ENCODE measurements at regions not wholly inside any gene's neighbourhood (a gene's known extent, or its start where the extent isn't known, plus 50 kb on each side); places are given as distances from the start of the nearest gene placed in this dataset.

- no peak for TF ChIP-seq CTCF (IDR thresholded peaks at IDR 0.05)
- TF ChIP-seq POLR2A (IDR thresholded peaks at IDR 0.05): no peak
Measured at GRCh38 chr14:80003138-80003537, 208.2 kb downstream of the DIO2 start.
